B cell (primary cell): ENCODE measurements at regions not wholly inside any gene's neighbourhood (a gene's known extent, or its start where the extent isn't known, plus 50 kb on each side); places are given as distances from the start of the nearest gene placed in this dataset.

Experiments
- ATAC-seq: fragments of 200-7000 bp; cut with Tn5 transposase; one replicate; pipeline ENCODE4 v1.10.0; 2021; ENCODE audit warnings: low read depth, mild to moderate bottlenecking, moderate number of reproducible peaks, moderate library complexity
- CTCF ChIA-PET: fragments of 350-600 bp; sonication (Branson Sonifier 250); formaldehyde crosslinking; loops from one replicate; lab custom pipeline; 2021; ENCODE audit warnings: antibody characterized with exemption, inconsistent platforms; lab: Charles Lee
- POLR2A ChIA-PET: fragments of 350-600 bp; sonication (Branson Sonifier 250); formaldehyde crosslinking; loops from one replicate; lab custom pipeline; 2021; ENCODE audit warnings: antibody characterized with exemption; lab: Charles Lee
- DNase-seq: peaks from one replicate; pipeline ENCODE4 v3.0.0; 2013
- H2AFZ ChIP-seq: 2 replicates; pipeline ENCODE4 v1.6.1; 2012; ENCODE audit warnings: mild to moderate bottlenecking, low read depth, low read length; ENCODE audit not compliant: insufficient read depth, poor library complexity, severe bottlenecking
- H3K27ac ChIP-seq, 2 donors: 1 replicate in 1 of 2; 2 replicates in 1 of 2; pipeline ENCODE4 v1.5.1; 2012 to 2013; ENCODE audit warnings: low read length in 2 of 2, mild to moderate bottlenecking in 2 of 2, moderate library complexity in 1 of 2
- H3K27me3 ChIP-seq, 4 experiments: fragments of 200-600 bp in 1 of 4; sonication (generic) in 1 of 4; replicated peaks in 1 of 4; 1 replicate in 2 of 4; 2 replicates in 2 of 4; pipeline versions ENCODE4 v1.6.1 to v1.7.0; 2013 to 2016; ENCODE audit warnings: low read length in 3 of 4, mild to moderate bottlenecking in 2 of 4, mixed read lengths in 1 of 4, moderate library complexity in 1 of 4; ENCODE audit not compliant: insufficient read depth in 4 of 4, control insufficient read depth in 3 of 4; ENCODE audit errors: control extremely low read depth in 1 of 4
- H3K36me3 ChIP-seq, 2 experiments: replicated peaks in 1 of 2; 1 replicate in 1 of 2; 2 replicates in 1 of 2; pipeline versions ENCODE4 v1.6.1 to v1.7.1; 2013; ENCODE audit warnings: low read length in 1 of 2; ENCODE audit not compliant: insufficient read depth in 2 of 2, control insufficient read depth in 1 of 2; ENCODE audit errors: control extremely low read depth in 1 of 2, extremely low read depth in 1 of 2
- H3K4me1 ChIP-seq, 2 donors: fragments of 200-600 bp in 1 of 2; sonication (generic) in 1 of 2; 1 replicate in 1 of 2; 2 replicates in 1 of 2; pipeline versions ENCODE4 v1.5.1 to v1.6.1; 2013 to 2017; ENCODE audit warnings: low read length in 2 of 2; ENCODE audit not compliant: control insufficient read depth in 2 of 2, insufficient read depth in 2 of 2
- H3K4me2 ChIP-seq: replicated peaks from 2 replicates; pipeline ENCODE3; 2012; ENCODE audit warnings: mild to moderate bottlenecking, low read depth, low read length; ENCODE audit not compliant: poor library complexity, severe bottlenecking
- H3K4me3 ChIP-seq, 5 experiments: fragments of 200-600 bp in 1 of 5; sonication (generic) in 1 of 5; 1 replicate in 3 of 5; 2 replicates in 2 of 5; pipeline versions ENCODE4 v1.5.1 to v1.7.0; 2011 to 2016; ENCODE audit warnings: low read length in 4 of 5, mild to moderate bottlenecking in 4 of 5, low read depth in 2 of 5, control low read depth in 1 of 5, moderate library complexity in 1 of 5; ENCODE audit not compliant: insufficient read depth in 1 of 5; ENCODE audit errors: control extremely low read depth in 1 of 5, extremely low read depth in 1 of 5
- H3K79me2 ChIP-seq: fragments of 200-600 bp; sonication (generic); one replicate; pipeline ENCODE4 v1.6.0; 2016; ENCODE audit warnings: low read length; ENCODE audit not compliant: control insufficient read depth, insufficient read depth
- H3K9ac ChIP-seq: fragments of 200-600 bp; sonication (generic); 2 replicates; pipeline ENCODE4 v1.6.1; 2017; ENCODE audit warnings: mild to moderate bottlenecking, low read length, moderate library complexity
- H3K9me3 ChIP-seq, 3 donors: one replicate each; pipeline versions ENCODE4 v1.6.1 to v1.7.1; 2013; ENCODE audit warnings: low read length in 2 of 3; ENCODE audit not compliant: control insufficient read depth in 2 of 3, insufficient read depth in 1 of 3; ENCODE audit errors: control extremely low read depth in 1 of 3
- H4K20me1 ChIP-seq: 2 replicates; pipeline ENCODE4 v1.6.0; 2012; ENCODE audit warnings: mild to moderate bottlenecking, low read length; ENCODE audit not compliant: insufficient read depth, control insufficient read depth, poor library complexity, severe bottlenecking
- H3K27ac Mint-ChIP-seq: one replicate; pipeline ENCODE4 v1.8.0; 2021; ENCODE audit warnings: mixed read lengths
- H3K27me3 Mint-ChIP-seq: one replicate; pipeline ENCODE4 v1.8.0; 2021; ENCODE audit warnings: mixed read lengths
- H3K4me1 Mint-ChIP-seq: one replicate; pipeline ENCODE4 v1.8.0; 2021; ENCODE audit warnings: mixed read lengths
- H3K4me3 Mint-ChIP-seq: one replicate; pipeline ENCODE4 v1.8.0; 2021; ENCODE audit warnings: mixed read lengths
- H3K9me3 Mint-ChIP-seq: one replicate; pipeline ENCODE4 v1.8.0; 2022; ENCODE audit warnings: mixed read lengths; ENCODE audit not compliant: insufficient read depth
- EZH2 ChIP-seq: IDR thresholded peaks from 2 replicates; pipeline ENCODE4 v1.6.1; 2012; ENCODE audit warnings: borderline replicate concordance, low read depth, mild to moderate bottlenecking, moderate library complexity, low read length; ENCODE audit not compliant: insufficient read depth, poor library complexity, severe bottlenecking
- WGBS: methylation state at CpG from one replicate; pipeline ENCODE4 v1.1.5; 2013; ENCODE audit warnings: missing lambda C conversion rate; ENCODE audit not compliant: insufficient coverage; 5-methylcytosine and 5-hydroxymethylcytosine counted together
- intact Hi-C: fragments of 100-400 bp; cut with micrococcal nuclease; formaldehyde crosslinking; loops from one replicate; pipeline ENCODE4 v1.10.0; 2022
- TF ChIP-seq, protein P1 (sequence below): fragments of 200-600 bp; IDR thresholded peaks from one replicate; pipeline ENCODE4 v1.8.0; 2022; ENCODE audit warnings: antibody characterized with exemption, mild to moderate bottlenecking

DNA sequence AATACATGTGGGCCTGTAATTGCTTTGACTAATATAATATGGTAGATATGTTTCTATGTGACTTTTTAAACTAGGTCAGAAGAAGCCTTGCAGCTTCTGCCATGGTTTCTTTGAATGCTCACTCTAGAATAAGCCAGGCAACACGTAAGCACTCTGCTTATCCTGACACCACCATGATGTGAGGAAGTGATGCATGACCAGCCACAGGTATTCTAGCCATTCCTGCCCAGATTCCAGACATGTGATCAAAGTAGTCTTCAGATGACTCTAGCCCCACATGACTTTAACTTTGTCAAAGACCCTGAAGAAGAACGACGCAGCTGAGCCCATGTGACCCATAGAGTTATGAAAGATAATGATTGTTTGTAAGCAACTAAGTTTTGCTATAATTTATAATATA is 276.1 kb upstream of the NCAM1 start:
- POLR2A ChIA-PET = no interaction called here
- 100% methylated on average over 1 of the region's 3 CpGs for WGBS
- Mint-ChIP-seq H3K9me3 (peaks cover 4% of the 10 kb centered on the region), H3K4me3 (no peak overlapping the region), H3K27me3 (no peaks in the 10 kb centered on the region), H3K4me1 (no peaks in the 10 kb centered on the region), H3K27ac (no peak overlapping the region)
- no peak for DNase-seq
- no peak overlapping the region for H3K4me2 ChIP-seq
- H3K4me3 ChIP-seq = no peak overlapping the region
- H2AFZ ChIP-seq = no peak overlapping the region
- H3K9ac ChIP-seq = no peak overlapping the region
- CTCF ChIA-PET = no interaction called here
- no peak for ATAC-seq
- H3K79me2 ChIP-seq = no peaks in the 10 kb centered on the region
- no peaks in the 10 kb centered on the region for H3K36me3 ChIP-seq
- no peaks in the 10 kb centered on the region for H3K9me3 ChIP-seq
- TF ChIP-seq, protein P1, sequence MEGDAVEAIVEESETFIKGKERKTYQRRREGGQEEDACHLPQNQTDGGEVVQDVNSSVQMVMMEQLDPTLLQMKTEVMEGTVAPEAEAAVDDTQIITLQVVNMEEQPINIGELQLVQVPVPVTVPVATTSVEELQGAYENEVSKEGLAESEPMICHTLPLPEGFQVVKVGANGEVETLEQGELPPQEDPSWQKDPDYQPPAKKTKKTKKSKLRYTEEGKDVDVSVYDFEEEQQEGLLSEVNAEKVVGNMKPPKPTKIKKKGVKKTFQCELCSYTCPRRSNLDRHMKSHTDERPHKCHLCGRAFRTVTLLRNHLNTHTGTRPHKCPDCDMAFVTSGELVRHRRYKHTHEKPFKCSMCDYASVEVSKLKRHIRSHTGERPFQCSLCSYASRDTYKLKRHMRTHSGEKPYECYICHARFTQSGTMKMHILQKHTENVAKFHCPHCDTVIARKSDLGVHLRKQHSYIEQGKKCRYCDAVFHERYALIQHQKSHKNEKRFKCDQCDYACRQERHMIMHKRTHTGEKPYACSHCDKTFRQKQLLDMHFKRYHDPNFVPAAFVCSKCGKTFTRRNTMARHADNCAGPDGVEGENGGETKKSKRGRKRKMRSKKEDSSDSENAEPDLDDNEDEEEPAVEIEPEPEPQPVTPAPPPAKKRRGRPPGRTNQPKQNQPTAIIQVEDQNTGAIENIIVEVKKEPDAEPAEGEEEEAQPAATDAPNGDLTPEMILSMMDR = no peak
- no peak for TF ChIP-seq EZH2
- no peaks in the 10 kb centered on the region for H3K27me3 ChIP-seq
- H3K27ac ChIP-seq = no peak overlapping the region
- H3K4me1 ChIP-seq = no peaks in the 10 kb centered on the region
- intact Hi-C loops = no loop called here
- no peaks in the 10 kb centered on the region for H4K20me1 ChIP-seq

GRCh38 chr11:112689851-112690250 is 271.4 kb upstream of the NCAM1 start:
- Mint-ChIP-seq H3K9me3 (peaks cover 3% of the 10 kb centered on the region), H3K4me1 (no peaks in the 10 kb centered on the region), H3K4me3 (no peak overlapping the region), H3K27me3 (no peaks in the 10 kb centered on the region), H3K27ac (no peak overlapping the region)
- no peaks in the 10 kb centered on the region for H4K20me1 ChIP-seq
- H3K27me3 ChIP-seq = no peaks in the 10 kb centered on the region
- intact Hi-C loops = no loop called here
- no peak overlapping the region for H2AFZ ChIP-seq
- WGBS = 71% methylated on average over 3 of the region's 6 CpGs
- DNase-seq = no peak
- no peak overlapping the region for H3K9ac ChIP-seq
- TF ChIP-seq, protein P1 = no peak
- no peak for TF ChIP-seq EZH2
- no peaks in the 10 kb centered on the region for H3K4me1 ChIP-seq
- no peak overlapping the region for H3K4me3 ChIP-seq
- POLR2A ChIA-PET = no interaction called here
- CTCF ChIA-PET = no interaction called here
- H3K27ac ChIP-seq = no peak overlapping the region
- no peaks in the 10 kb centered on the region for H3K79me2 ChIP-seq
- ATAC-seq = no peak
- H3K4me2 ChIP-seq = no peak overlapping the region
- H3K9me3 ChIP-seq = peaks cover 0 to 3% (median 0%) of the 10 kb centered on the region in 3 donors
- no peaks in the 10 kb centered on the region for H3K36me3 ChIP-seq
